IMR-90 (cell line): ENCODE measurements at regions not wholly inside any gene's neighbourhood (a gene's known extent, or its start where the extent isn't known, plus 50 kb on each side); places are given as distances from the start of the nearest gene placed in this dataset.

Experiments
- ATAC-seq: fragments of 200-7000 bp; cut with Tn5 transposase; 2 replicates; pipeline ENCODE4 v1.9.1; 2020; ENCODE audit warnings: low read depth, mild to moderate bottlenecking, moderate library complexity
- BruUV-seq: library from RNA; stranded (reverse); fragments of 400-500 nt; replicated peaks from 2 replicates; lab custom pipeline; 2021; lab: Mats Ljungman, UMichigan
- CTCF ChIA-PET: fragments of 300-600 bp; formaldehyde crosslinking; extraction: SDS; loops from one replicate; lab custom pipeline; 2021; ENCODE audit warnings: antibody characterized with exemption; lab: Yijun Ruan, JAX
- POLR2A ChIA-PET: fragments of 300-600 bp; sonication (Branson Sonifier 250); formaldehyde crosslinking; loops from one replicate; lab custom pipeline; 2022; ENCODE audit warnings: antibody characterized with exemption; ENCODE audit not compliant: unreplicated experiment; lab: Charles Lee
- DNase-seq: peaks from one replicate; pipeline ENCODE4 v3.0.0; 2013
- H2AFZ ChIP-seq: replicated peaks from 2 replicates; pipeline ENCODE3; 2013; ENCODE audit warnings: low read length, mild to moderate bottlenecking; ENCODE audit not compliant: poor library complexity
- H2AK5ac ChIP-seq: 2 replicates; pipeline ENCODE4 v1.6.1; 2013; ENCODE audit warnings: low read depth, low read length, inconsistent platforms
- H2AK9ac ChIP-seq: replicated peaks from 2 replicates; pipeline ENCODE3; 2013; ENCODE audit warnings: mild to moderate bottlenecking, low read depth, low read length, moderate library complexity; ENCODE audit not compliant: poor library complexity
- H2BK120ac ChIP-seq: 2 replicates; pipeline ENCODE4 v1.6.1; 2013; ENCODE audit warnings: low read depth, low read length, inconsistent platforms
- H2BK15ac ChIP-seq: 3 replicates; pipeline ENCODE4 v1.6.1; 2013; ENCODE audit warnings: low read depth, low read length, inconsistent platforms
- H2BK20ac ChIP-seq: 2 replicates; pipeline ENCODE4 v1.6.1; 2013; ENCODE audit warnings: low read depth, mild to moderate bottlenecking, inconsistent platforms, low read length, moderate library complexity
- H2BK5ac ChIP-seq: 2 replicates; pipeline ENCODE4 v1.6.1; 2013; ENCODE audit warnings: mild to moderate bottlenecking, low read depth, low read length, inconsistent platforms; ENCODE audit not compliant: poor library complexity, severe bottlenecking
- H3K14ac ChIP-seq: replicated peaks from 2 replicates; pipeline ENCODE4 v1.6.1; 2013; ENCODE audit warnings: low read depth, low read length, inconsistent platforms
- H3K18ac ChIP-seq: 2 replicates; pipeline ENCODE4 v1.6.1; 2013; ENCODE audit warnings: low read depth, low read length, control low read depth
- H3K23ac ChIP-seq: 2 replicates; pipeline ENCODE4 v1.6.1; 2013; ENCODE audit warnings: low read depth, low read length, inconsistent platforms
- H3K27ac ChIP-seq: 2 replicates; pipeline ENCODE4 v1.5.1; 2013; ENCODE audit warnings: mild to moderate bottlenecking, control low read depth, low read length; ENCODE audit not compliant: insufficient read depth
- H3K27me3 ChIP-seq: 2 replicates; pipeline ENCODE4 v1.6.1; 2013; ENCODE audit warnings: low read length; ENCODE audit not compliant: control insufficient read depth, insufficient read depth
- H3K36me3 ChIP-seq: 2 replicates; pipeline ENCODE4 v1.6.1; 2013; ENCODE audit warnings: low read length, mixed read lengths; ENCODE audit not compliant: control insufficient read depth, insufficient read depth
- H3K4ac ChIP-seq: 2 replicates; pipeline ENCODE4 v1.6.1; 2013; ENCODE audit warnings: low read depth, low read length, inconsistent platforms
- H3K4me1 ChIP-seq: 2 replicates; pipeline ENCODE4 v1.6.1; 2013; ENCODE audit warnings: low read length, mixed read lengths; ENCODE audit not compliant: control insufficient read depth, insufficient read depth
- H3K4me2 ChIP-seq: 2 replicates; pipeline ENCODE4 v1.6.1; 2013; ENCODE audit warnings: low read depth, mild to moderate bottlenecking, control low read depth, low read length, moderate library complexity
- H3K4me3 ChIP-seq: 2 replicates; pipeline ENCODE4 v1.5.1; 2013; ENCODE audit warnings: low read depth, mild to moderate bottlenecking, control low read depth, low read length, moderate library complexity; ENCODE audit not compliant: insufficient read depth
- H3K56ac ChIP-seq: 2 replicates; pipeline ENCODE4 v1.6.1; 2013; ENCODE audit warnings: low read length, inconsistent platforms; ENCODE audit not compliant: insufficient read depth; ENCODE audit errors: extremely low read depth
- H3K79me1 ChIP-seq, 2 experiments: 2 replicates each; pipeline ENCODE4 v1.6.1; 2013; ENCODE audit warnings: low read length in 2 of 2, inconsistent platforms in 1 of 2, low read depth in 1 of 2
- H3K9ac ChIP-seq: 2 replicates; pipeline ENCODE4 v1.6.1; 2013; ENCODE audit warnings: low read depth, low read length, control low read depth
- H3K9me1 ChIP-seq: 2 replicates; pipeline ENCODE4 v1.6.1; 2013; ENCODE audit warnings: low read length, inconsistent platforms; ENCODE audit not compliant: insufficient read depth
- H3K9me3 ChIP-seq: 2 replicates; pipeline ENCODE4 v1.6.1; 2013; ENCODE audit warnings: low read length; ENCODE audit not compliant: control insufficient read depth, insufficient read depth
- H4K20me1 ChIP-seq: 2 replicates; pipeline ENCODE4 v1.6.1; 2013; ENCODE audit warnings: low read length, inconsistent platforms; ENCODE audit not compliant: insufficient read depth
- H4K5ac ChIP-seq: 2 replicates; pipeline ENCODE4 v1.6.1; 2013; ENCODE audit warnings: mild to moderate bottlenecking, low read depth, low read length, control low read depth
- H4K8ac ChIP-seq, 2 experiments: 2 replicates each; pipeline ENCODE4 v1.6.1; 2013; ENCODE audit warnings: low read depth in 2 of 2, low read length in 2 of 2, control low read depth in 1 of 2, inconsistent platforms in 1 of 2
- H4K91ac ChIP-seq: 2 replicates; pipeline ENCODE4 v1.6.1; 2013; ENCODE audit warnings: low read depth, low read length, inconsistent platforms; ENCODE audit not compliant: insufficient read depth
- BHLHE40 ChIP-seq: fragments of 150-350 bp; IDR thresholded peaks from 2 replicates; pipeline ENCODE4 v1.6.1; 2016; ENCODE audit warnings: mild to moderate bottlenecking, low read depth, low read length
- CEBPB ChIP-seq: IDR thresholded peaks from 2 replicates; pipeline ENCODE4 v1.6.1; 2012; ENCODE audit warnings: low read depth, low read length, improper control_type of control experiment
- MAFK ChIP-seq: IDR thresholded peaks from 2 replicates; pipeline ENCODE4 v1.6.1; 2012; ENCODE audit warnings: low read depth, low read length, improper control_type of control experiment
- RAD21 ChIP-seq: IDR thresholded peaks from 2 replicates; pipeline ENCODE4 v1.6.1; 2012; ENCODE audit warnings: low read length, improper control_type of control experiment
- RCOR1 ChIP-seq: IDR thresholded peaks from 2 replicates; pipeline ENCODE4 v1.6.1; 2012; ENCODE audit warnings: mild to moderate bottlenecking, low read length, improper control_type of control experiment; ENCODE audit not compliant: insufficient replicate concordance
- WGBS, 2 experiments: methylation state at CpG; one replicate each; pipeline versions ENCODE4 v1.1.5 to v1.1.7; 2013; ENCODE audit warnings: missing lambda C conversion rate in 2 of 2; ENCODE audit not compliant: insufficient read length in 1 of 2; ENCODE audit errors: extremely low coverage in 2 of 2; 5-methylcytosine and 5-hydroxymethylcytosine counted together
- dilution Hi-C: fragments of 300-500 bp; cut with HindIII; formaldehyde crosslinking; loops from one replicate; pipeline ENCODE4 v1.14.3; 2018; ENCODE audit warnings: low sequenced_read_pairs; ENCODE audit not compliant: unreplicated experiment
- in situ Hi-C: fragments of 300-500 bp; cut with MboI; formaldehyde crosslinking; loops from 3 replicates; pipeline ENCODE4 v1.14.3; 2019; ENCODE audit warnings: low sequenced_read_pairs, inconsistent platforms, mixed read lengths
- intact Hi-C: fragments of 100-400 bp; cut with micrococcal nuclease; formaldehyde crosslinking; loops from 2 replicates; pipeline ENCODE4 v1.10.0; 2022

- Histone ChIP-seq H2BK5ac (no peak overlapping the region), H4K91ac (no peak overlapping the region), H3K4ac (no peak overlapping the region), H3K27ac (no peak overlapping the region), H4K20me1 (no peaks in the 10 kb centered on the region), H2BK20ac (no peak overlapping the region), H2AFZ (no peak overlapping the region), H4K5ac (no peak overlapping the region), H3K9ac (no peak overlapping the region), H3K18ac (no peak overlapping the region), H3K4me1 (peaks cover 7% of the 10 kb centered on the region), H3K14ac (no peak overlapping the region), H2BK15ac (no peak overlapping the region), H3K9me1 (no peaks in the 10 kb centered on the region), H3K56ac (no peak overlapping the region), H2AK9ac (no peak overlapping the region), H3K23ac (no peak overlapping the region), H2BK120ac (no peak overlapping the region), H2AK5ac (no peak overlapping the region), H4K8ac (no peak overlapping the region), H3K36me3 (no peaks in the 10 kb centered on the region), H3K27me3 (no peaks in the 10 kb centered on the region), H3K79me1 (no peaks in the 10 kb centered on the region), H3K4me2 (no peak overlapping the region), H3K4me3 (no peak overlapping the region), H3K9me3 (no peaks in the 10 kb centered on the region)
- no TSS peak for BruUV-seq
- ChIA-PET CTCF (no interaction called here), POLR2A (no interaction called here)
- dilution Hi-C loops (no loop called here), intact Hi-C loops (no loop called here), in situ Hi-C loops (no loop called here)
- no peak for TF ChIP-seq RCOR1
- TF ChIP-seq RAD21, result no peak
- no peak for TF ChIP-seq BHLHE40
- no peak for TF ChIP-seq CEBPB
- TF ChIP-seq MAFK, result peak; percentile 67
- no peak for DNase-seq
- WGBS, 2 experiments, result no CpG with 5 or more reads among the region's 1 CpG
- no peak for ATAC-seq
Measured at GRCh38 chr16:64394061-64394460, 727.8 kb downstream of the CDH11 start.
